ENCODE measurements at regions not wholly inside any gene's neighbourhood (a gene's known extent, or its start where the extent isn't known, plus 50 kb on each side); places are given as distances from the start of the nearest gene placed in this dataset.
"Not testable (repeated sequence)": the region's sequence is repeated elsewhere in the genome, so short reads cannot be mapped to it uniquely, and the experiment has no call there.

DNA sequence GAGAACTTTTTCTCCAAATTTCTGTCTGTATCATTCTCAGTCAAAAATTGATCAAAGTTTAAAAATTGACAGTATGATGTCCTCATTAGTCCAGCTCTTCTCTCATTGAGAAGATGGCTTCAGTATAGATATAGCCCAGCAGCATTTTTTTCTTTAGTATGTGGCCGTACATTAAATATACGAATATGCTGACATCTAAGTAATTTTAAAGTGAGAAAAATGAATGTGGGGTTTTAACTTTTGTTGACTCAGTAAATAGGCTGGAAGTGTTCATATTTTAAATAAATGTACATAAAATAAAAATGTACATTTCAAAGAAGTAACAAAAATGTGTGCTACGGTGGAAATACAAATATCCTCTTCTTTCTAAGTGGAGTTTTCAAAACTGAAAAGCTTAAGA is 123.5 kb upstream of the PKN2 start:
- H3K4me1 ChIP-seq (ENCODE audit: insufficient read depth, low read length), result no peaks in the 10 kb centered on the region
- H3K9me3 ChIP-seq (ENCODE audit: low read depth, low read length), result no peaks in the 10 kb centered on the region
- no peaks in the 10 kb centered on the region for H3K27me3 ChIP-seq (ENCODE audit: insufficient read depth, low read length)
- H3K4me3 ChIP-seq (ENCODE audit: low read length), result no peak overlapping the region

GRCh38 chr1:88562991-88563390 is 121.1 kb upstream of the PKN2 start:
- Histone ChIP-seq H3K4me3 (ENCODE audit: low read length) (no peak overlapping the region), H3K4me1 (ENCODE audit: insufficient read depth, low read length) (no peaks in the 10 kb centered on the region), H3K27me3 (ENCODE audit: insufficient read depth, low read length) (no peaks in the 10 kb centered on the region)

DNA sequence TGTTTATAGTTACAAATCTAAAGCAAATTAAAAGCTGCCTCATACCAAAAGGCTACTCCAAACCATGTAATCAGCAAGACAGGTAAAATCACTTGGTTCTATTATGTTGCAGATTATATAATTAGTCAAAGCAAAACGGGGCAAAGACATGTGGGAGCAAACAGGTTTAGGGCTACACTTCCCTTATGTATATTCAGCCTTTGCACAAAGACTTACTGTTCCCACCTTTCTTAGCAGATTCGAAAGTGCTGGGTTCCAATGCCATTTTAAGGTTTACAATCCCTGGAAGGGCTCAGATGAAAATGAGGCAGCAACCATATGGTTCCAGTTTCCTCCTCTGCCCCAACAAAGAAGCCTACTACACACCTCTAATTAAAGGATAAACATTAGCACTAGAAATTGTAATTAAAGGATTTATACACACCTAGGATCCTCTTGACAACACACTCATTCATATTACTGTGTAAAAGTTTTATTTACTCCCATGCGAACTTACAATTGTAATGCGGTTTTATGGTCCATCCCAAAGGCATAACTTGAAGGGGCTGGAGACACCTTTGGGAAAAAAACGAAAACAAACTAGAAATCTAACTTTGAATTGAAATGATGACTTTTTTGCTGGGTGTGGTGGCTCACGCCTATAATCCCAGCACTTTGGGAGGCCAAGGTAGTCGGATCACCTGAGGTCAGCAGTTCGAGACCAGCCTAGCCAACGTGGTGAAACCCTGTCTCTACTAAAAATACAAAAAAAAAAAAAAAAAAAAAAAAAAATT is 117.3 kb upstream of the PKN2 start:
- H3K4me1 ChIP-seq (ENCODE audit: insufficient read depth, low read length), result no peaks in the 10 kb centered on the region
- no peaks in the 10 kb centered on the region for H3K27me3 ChIP-seq (ENCODE audit: insufficient read depth, low read length)
- H3K9me3 ChIP-seq (ENCODE audit: low read depth, low read length), result no peaks in the 10 kb centered on the region
- no peak overlapping the region for H3K4me3 ChIP-seq (ENCODE audit: low read length)

More at GRCh38 chr1:88562991-88563390, 121.1 kb upstream of the PKN2 start:
- no peaks in the 10 kb centered on the region for H3K9me3 ChIP-seq (ENCODE audit: low read depth, low read length)

GRCh38 chr1:88571506-88571905 is 112.6 kb upstream of the PKN2 start:
- no peaks in the 10 kb centered on the region for H3K9me3 ChIP-seq (ENCODE audit: low read depth, low read length)
- H3K27me3 ChIP-seq (ENCODE audit: insufficient read depth, low read length), result no peaks in the 10 kb centered on the region
- no peak overlapping the region for H3K4me3 ChIP-seq (ENCODE audit: low read length)
- no peaks in the 10 kb centered on the region for H3K4me1 ChIP-seq (ENCODE audit: insufficient read depth, low read length)

DNA sequence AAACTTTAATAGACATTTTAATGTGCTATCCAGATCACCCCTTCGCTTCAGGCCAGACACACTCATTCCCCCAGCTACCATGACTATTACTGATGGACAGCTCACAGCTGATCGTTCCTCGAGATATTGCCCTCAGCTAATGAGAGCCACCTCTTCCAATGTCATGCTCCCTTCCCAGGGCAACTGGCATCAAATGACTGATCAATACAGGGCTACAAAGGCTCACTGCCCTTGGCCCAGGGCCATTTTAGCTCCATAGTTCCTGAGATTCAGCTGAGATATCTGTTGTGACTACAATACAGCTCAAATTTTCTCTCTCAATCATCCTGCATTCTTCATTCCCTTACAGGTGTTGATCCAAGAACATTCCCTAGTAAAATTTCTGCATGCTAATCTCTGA is 104.5 kb upstream of the PKN2 start:
- Histone ChIP-seq H3K9me3 (ENCODE audit: low read depth, low read length) (no peaks in the 10 kb centered on the region), H3K27me3 (ENCODE audit: insufficient read depth, low read length) (peaks cover 3% of the 10 kb centered on the region), H3K4me3 (ENCODE audit: low read length) (no peak overlapping the region), H3K4me1 (ENCODE audit: insufficient read depth, low read length) (no peaks in the 10 kb centered on the region)

DNA sequence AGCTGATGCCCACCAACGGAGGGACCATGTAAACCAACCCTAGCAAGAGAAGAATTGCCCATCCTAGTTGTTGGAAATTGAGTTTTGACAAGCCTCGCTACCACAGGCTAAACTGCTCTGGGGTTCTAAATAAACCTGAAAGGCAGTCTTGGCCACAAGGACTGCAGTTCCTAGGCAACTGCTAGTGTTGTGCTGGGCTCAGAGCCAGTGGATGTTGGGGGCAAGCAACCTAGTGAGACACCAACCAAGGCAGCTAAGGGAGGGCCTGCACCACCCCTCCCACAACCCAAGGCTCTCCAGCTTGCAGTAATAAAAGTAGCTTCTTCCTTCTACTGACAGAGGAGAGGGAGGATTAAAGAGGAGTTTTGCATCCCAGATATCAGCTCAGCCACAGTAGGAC is 102.4 kb upstream of the PKN2 start:
- peaks cover 3% of the 10 kb centered on the region for H3K27me3 ChIP-seq (ENCODE audit: insufficient read depth, low read length)
- no peaks in the 10 kb centered on the region for H3K4me1 ChIP-seq (ENCODE audit: insufficient read depth, low read length)
- H3K4me3 ChIP-seq (ENCODE audit: low read length), result no peak overlapping the region
- no peaks in the 10 kb centered on the region for H3K9me3 ChIP-seq (ENCODE audit: low read depth, low read length)

DNA sequence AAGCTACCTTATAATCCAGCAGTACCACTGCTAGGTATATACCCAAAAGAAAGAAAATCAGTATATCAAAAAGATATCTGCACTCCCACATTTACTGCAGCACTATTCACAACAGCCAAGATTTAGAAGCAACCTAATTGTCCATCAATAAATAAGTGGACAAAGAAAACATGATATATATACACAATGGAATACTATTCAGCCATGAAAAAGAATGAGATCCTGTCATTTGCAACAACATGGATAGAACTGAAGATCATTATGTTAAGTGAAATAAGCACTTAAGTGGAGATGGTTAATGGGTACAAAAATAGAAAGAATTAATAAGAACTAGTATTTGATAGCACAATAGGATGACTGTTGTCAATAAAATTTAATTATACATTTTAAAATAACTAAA is 90.7 kb upstream of the PKN2 start:
- Histone ChIP-seq H3K27me3 (ENCODE audit: insufficient read depth, low read length) (no peaks in the 10 kb centered on the region), H3K4me1 (ENCODE audit: insufficient read depth, low read length) (no peaks in the 10 kb centered on the region), H3K4me3 (ENCODE audit: low read length) (no peak overlapping the region), H3K9me3 (ENCODE audit: low read depth, low read length) (no peaks in the 10 kb centered on the region)

DNA sequence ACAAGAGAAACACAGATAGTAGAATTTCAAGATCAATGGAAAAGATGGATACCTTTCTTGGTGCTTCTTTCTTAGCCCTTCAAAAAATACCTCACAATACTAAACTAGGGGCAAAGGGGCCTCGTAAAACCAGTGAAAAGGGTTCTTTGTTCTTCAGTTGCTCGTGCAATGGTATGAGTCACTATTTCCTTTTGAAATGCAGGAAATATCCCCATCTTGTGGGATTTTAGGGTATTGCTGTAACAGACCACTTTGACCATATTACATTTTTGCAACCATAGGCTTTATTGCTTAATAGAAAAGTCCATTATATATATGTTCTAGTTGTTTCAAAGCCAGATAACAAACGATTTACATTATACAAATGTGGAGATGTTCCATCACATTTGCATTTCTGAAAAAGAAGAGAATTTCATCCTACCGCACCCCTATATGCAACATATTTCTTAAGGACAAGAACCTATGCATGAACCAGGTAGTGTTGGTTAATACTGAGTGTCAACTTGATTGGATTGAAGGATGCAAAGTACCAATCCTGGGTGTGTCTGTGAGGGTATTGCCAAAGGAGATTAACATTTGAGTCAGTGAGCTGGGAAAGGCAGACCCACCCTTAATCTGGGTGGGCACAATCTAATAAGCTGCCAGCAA is 88.6 kb upstream of the PKN2 start:
- no peaks in the 10 kb centered on the region for H3K4me1 ChIP-seq (ENCODE audit: insufficient read depth, low read length)
- H3K4me3 ChIP-seq (ENCODE audit: low read length), result no peak overlapping the region
- H3K9me3 ChIP-seq (ENCODE audit: low read depth, low read length), result no peaks in the 10 kb centered on the region
- H3K27me3 ChIP-seq (ENCODE audit: insufficient read depth, low read length), result no peaks in the 10 kb centered on the region

- not testable (repeated sequence) for H3K9me3 ChIP-seq (ENCODE audit: low read depth, low read length); H3K4me1 ChIP-seq (ENCODE audit: insufficient read depth, low read length); H3K27me3 ChIP-seq (ENCODE audit: insufficient read depth, low read length); H3K4me3 ChIP-seq (ENCODE audit: low read length)
These were observed 86.1 kb upstream of the PKN2 start for GRCh38 chr1:88597973-88598372.

DNA sequence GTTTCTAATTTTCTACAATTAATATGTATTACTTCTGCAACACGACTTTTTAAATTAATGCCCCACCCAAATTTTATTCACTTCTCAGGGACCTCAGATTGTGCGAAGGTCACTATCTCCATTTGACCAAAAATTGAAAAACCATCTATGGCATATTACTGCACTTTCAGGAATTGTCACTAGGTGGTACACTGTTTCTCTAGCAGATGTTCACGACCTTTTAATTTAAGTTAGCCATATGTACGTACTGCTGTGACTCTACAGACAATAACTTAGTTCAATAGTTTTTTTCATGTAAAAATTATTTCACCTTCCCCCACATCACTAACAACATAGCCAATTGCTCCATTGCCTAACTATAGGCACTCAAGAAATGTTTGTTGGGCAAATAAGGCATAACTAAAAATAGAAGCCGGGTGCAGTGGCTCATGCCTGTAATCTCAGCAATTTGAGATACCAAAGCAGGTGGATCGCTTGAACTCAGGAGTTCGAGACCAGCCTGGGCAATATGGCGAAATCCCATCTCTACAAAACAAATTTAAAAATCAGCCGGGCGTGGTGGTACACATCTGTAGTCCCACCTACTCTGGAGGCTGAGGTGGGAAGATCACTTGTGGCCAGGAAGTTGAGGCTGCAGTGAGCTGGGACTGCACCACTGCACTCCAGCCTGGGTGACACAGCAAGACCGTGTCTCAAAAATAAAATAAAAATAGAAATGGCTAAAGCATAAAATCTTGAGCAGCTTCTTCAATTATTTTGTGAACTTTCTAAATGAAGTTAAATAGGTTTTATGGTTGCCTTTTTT is 75.7 kb upstream of the PKN2 start:
- Histone ChIP-seq H3K4me1 (ENCODE audit: insufficient read depth, low read length) (no peaks in the 10 kb centered on the region), H3K27me3 (ENCODE audit: insufficient read depth, low read length) (peaks cover 3% of the 10 kb centered on the region), H3K4me3 (ENCODE audit: low read length) (no peak overlapping the region), H3K9me3 (ENCODE audit: low read depth, low read length) (no peaks in the 10 kb centered on the region)

DNA sequence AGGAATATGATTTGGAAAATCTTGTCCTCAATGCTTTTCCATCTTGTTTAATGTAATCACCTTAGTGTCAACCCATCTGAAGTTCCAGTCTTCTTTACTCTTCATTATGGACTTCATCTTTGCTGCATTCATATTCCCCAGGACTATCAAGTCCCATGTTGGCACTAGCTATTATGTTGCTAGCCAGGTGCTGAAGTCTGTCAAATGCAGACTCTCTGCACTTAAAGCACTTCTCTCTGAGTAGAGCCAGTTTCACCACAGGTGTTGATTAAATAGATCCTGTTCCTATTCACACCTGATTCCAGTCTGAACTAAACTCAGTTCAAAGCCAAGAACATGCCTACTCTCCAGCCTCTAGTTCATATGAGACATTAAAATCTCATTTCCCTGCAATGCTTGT is 75.0 kb upstream of the PKN2 start:
- Histone ChIP-seq H3K9me3 (ENCODE audit: low read depth, low read length) (no peaks in the 10 kb centered on the region), H3K4me3 (ENCODE audit: low read length) (no peak overlapping the region), H3K4me1 (ENCODE audit: insufficient read depth, low read length) (no peaks in the 10 kb centered on the region), H3K27me3 (ENCODE audit: insufficient read depth, low read length) (peaks cover 3% of the 10 kb centered on the region)

- H3K9me3 ChIP-seq (ENCODE audit: low read depth, low read length), result no peaks in the 10 kb centered on the region
- H3K4me3 ChIP-seq (ENCODE audit: low read length), result no peak overlapping the region
- H3K27me3 ChIP-seq (ENCODE audit: insufficient read depth, low read length), result peaks cover 5% of the 10 kb centered on the region
These were observed 73.4 kb upstream of the PKN2 start for GRCh38 chr1:88610687-88611086.

GRCh38 chr1:88612292-88612691 is 71.8 kb upstream of the PKN2 start:
- Histone ChIP-seq H3K27me3 (ENCODE audit: insufficient read depth, low read length) (peaks cover 7% of the 10 kb centered on the region), H3K4me3 (ENCODE audit: low read length) (no peak overlapping the region), H3K9me3 (ENCODE audit: low read depth, low read length) (no peaks in the 10 kb centered on the region), H3K4me1 (ENCODE audit: insufficient read depth, low read length) (no peaks in the 10 kb centered on the region)

More at GRCh38 chr1:88610687-88611086, 73.4 kb upstream of the PKN2 start:
- H3K4me1 ChIP-seq (ENCODE audit: insufficient read depth, low read length), result no peaks in the 10 kb centered on the region

DNA sequence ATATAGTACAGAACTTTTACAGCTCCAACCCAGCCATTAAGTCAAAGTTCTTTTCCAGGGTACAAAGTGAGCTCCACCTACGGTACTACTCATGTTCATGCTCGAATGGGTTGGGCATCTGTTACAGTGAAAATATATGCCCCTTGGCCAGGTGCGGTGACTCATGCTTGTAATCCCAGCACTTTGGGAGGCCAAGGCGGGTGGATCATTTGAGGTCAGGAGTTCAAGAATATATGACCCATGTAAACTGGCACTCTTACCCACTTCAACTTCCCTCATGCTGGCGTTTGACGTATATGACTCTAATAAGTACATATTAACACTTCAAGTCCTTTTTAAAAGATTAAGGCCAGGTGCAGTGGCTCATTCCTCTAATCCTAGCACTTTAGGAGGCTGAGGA is 71.3 kb upstream of the PKN2 start:
- H3K27me3 ChIP-seq (ENCODE audit: insufficient read depth, low read length), result peaks cover 7% of the 10 kb centered on the region
- no peak overlapping the region for H3K4me3 ChIP-seq (ENCODE audit: low read length)
- no peaks in the 10 kb centered on the region for H3K4me1 ChIP-seq (ENCODE audit: insufficient read depth, low read length)
- peaks cover 3% of the 10 kb centered on the region for H3K9me3 ChIP-seq (ENCODE audit: low read depth, low read length)

DNA sequence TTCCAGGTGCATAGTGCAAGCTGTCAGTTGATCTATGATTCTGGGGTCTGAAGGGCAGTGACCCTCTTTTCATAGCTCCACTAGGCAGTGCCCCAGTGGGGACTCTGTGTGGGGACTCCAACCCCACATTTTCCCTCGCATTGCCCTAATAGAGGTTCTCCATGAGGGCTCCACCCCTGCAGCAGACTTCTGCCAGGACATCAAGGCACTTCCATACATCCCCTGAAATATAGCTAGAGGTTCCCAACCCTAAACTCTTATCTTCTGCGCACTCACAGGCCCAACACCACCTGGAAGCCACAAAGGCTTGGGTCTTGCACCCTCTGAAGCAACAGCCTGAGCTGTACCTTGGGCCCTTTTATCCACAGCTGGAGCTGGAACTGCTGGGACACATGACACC is 65.7 kb upstream of the PKN2 start:
- Histone ChIP-seq H3K4me3 (ENCODE audit: low read length) (no peak overlapping the region), H3K27me3 (ENCODE audit: insufficient read depth, low read length) (peaks cover 3% of the 10 kb centered on the region), H3K9me3 (ENCODE audit: low read depth, low read length) (peaks cover 15% of the 10 kb centered on the region), H3K4me1 (ENCODE audit: insufficient read depth, low read length) (no peaks in the 10 kb centered on the region)

All from mononuclear cell (primary cell).